ENCODE measurements at regions not wholly inside any gene's neighbourhood (a gene's known extent, or its start where the extent isn't known, plus 50 kb on each side); places are given as distances from the start of the nearest gene placed in this dataset.

DNA sequence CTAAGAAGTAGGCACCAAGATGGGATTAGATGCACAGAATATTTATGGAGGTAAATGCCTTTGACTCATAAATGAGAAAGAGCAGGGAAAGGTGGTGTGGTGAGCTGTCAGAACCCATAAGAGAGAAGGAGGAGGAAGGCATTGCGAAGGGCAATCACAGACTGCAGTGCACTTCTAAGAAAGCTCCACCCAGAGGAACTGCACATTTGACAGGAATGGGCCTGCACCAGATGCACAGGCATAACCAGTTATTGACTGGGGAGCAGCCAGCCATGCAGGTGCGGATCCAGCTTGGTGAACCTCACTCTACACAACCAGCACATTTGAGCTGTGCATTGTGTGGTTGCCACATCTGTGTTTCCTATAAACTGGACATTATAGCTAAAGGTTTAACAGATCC lies 62.2 kb upstream of the L3MBTL4 start:
- TF ChIP-seq, protein P1, sequence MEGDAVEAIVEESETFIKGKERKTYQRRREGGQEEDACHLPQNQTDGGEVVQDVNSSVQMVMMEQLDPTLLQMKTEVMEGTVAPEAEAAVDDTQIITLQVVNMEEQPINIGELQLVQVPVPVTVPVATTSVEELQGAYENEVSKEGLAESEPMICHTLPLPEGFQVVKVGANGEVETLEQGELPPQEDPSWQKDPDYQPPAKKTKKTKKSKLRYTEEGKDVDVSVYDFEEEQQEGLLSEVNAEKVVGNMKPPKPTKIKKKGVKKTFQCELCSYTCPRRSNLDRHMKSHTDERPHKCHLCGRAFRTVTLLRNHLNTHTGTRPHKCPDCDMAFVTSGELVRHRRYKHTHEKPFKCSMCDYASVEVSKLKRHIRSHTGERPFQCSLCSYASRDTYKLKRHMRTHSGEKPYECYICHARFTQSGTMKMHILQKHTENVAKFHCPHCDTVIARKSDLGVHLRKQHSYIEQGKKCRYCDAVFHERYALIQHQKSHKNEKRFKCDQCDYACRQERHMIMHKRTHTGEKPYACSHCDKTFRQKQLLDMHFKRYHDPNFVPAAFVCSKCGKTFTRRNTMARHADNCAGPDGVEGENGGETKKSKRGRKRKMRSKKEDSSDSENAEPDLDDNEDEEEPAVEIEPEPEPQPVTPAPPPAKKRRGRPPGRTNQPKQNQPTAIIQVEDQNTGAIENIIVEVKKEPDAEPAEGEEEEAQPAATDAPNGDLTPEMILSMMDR (conservative IDR thresholded peaks at IDR 0.05 in 1 of 2, IDR thresholded peaks at IDR 0.05 in 1 of 2; ENCODE audit: extremely low read depth in 1 of 2, insufficient read depth in 1 of 2, low read depth in 1 of 2, low read length in 2 of 2) = no peak
- no peak for TF ChIP-seq EZH2 (IDR thresholded peaks at IDR 0.05; ENCODE audit: borderline replicate concordance, low read length)

Data from mammary epithelial cell (primary cell).